ENCODE measurements at regions not wholly inside any gene's neighbourhood (a gene's known extent, or its start where the extent isn't known, plus 50 kb on each side); places are given as distances from the start of the nearest gene placed in this dataset.

GRCh38 chr1:224861339-224861716 lies 68.1 kb upstream of the DNAH14 start:
- no peak overlapping the region for H3K4me3 ChIP-seq (ENCODE audit: control extremely low read depth in 1 of 5, extremely low read depth in 1 of 5, insufficient read depth in 1 of 5, low read depth in 2 of 5, low read length in 4 of 5)
- no peak overlapping the region for H2AFZ ChIP-seq (ENCODE audit: insufficient read depth, low read depth, low read length, poor library complexity, severe bottlenecking)
- peaks cover 5% of the 10 kb centered on the region for H3K9me3 Mint-ChIP-seq (ENCODE audit: insufficient read depth)
- H3K4me1 ChIP-seq (ENCODE audit: control insufficient read depth in 2 of 2, insufficient read depth in 2 of 2, low read length in 2 of 2) = no peaks in the 10 kb centered on the region
- no peak for ATAC-seq (ENCODE audit: low read depth)
- WGBS (ENCODE audit: insufficient coverage) = 92% methylated on average over 2 of the region's 4 CpGs
- ChIA-PET POLR2A (no interaction called here), CTCF (interaction anchor here (1.4 kb wide), 1 partner anchor 10 kb away, joined by 3 read pairs; no protein-coding TSS in a partner anchor)
- no peaks in the 10 kb centered on the region for H3K4me1 Mint-ChIP-seq
- H3K9ac ChIP-seq (ENCODE audit: low read length) = no peak overlapping the region
- H3K27ac ChIP-seq (ENCODE audit: low read length in 2 of 2) = no peak overlapping the region
- intact Hi-C loops (cut with micrococcal nuclease) = no loop called here
- H3K36me3 ChIP-seq (replicated peaks in 1 of 2; ENCODE audit: control extremely low read depth in 1 of 2, control insufficient read depth in 1 of 2, extremely low read depth in 1 of 2, insufficient read depth in 2 of 2, low read length in 1 of 2) = no peaks in the 10 kb centered on the region
- H3K27me3 ChIP-seq (replicated peaks in 1 of 4; ENCODE audit: control extremely low read depth in 1 of 4, control insufficient read depth in 3 of 4, insufficient read depth in 4 of 4, low read length in 3 of 4) = no peaks in the 10 kb centered on the region
- H3K9me3 ChIP-seq (ENCODE audit: control extremely low read depth in 1 of 3, control insufficient read depth in 2 of 3, insufficient read depth in 1 of 3, low read length in 2 of 3) = peaks cover 0 to 5% (median 5%) of the 10 kb centered on the region in 3 donors
- TF ChIP-seq EZH2 (IDR thresholded peaks at IDR 0.05; ENCODE audit: borderline replicate concordance, insufficient read depth, low read depth, low read length, poor library complexity, severe bottlenecking) (no peak), CTCF (IDR thresholded peaks at IDR 0.05) (no peak)
- no peak overlapping the region for H3K4me2 ChIP-seq (replicated peaks; ENCODE audit: low read depth, low read length, poor library complexity, severe bottlenecking)
- H3K27me3 Mint-ChIP-seq = peaks cover 5% of the 10 kb centered on the region
- no peaks in the 10 kb centered on the region for H4K20me1 ChIP-seq (ENCODE audit: control insufficient read depth, insufficient read depth, low read length, poor library complexity, severe bottlenecking)
- no peak overlapping the region for H3K4me3 Mint-ChIP-seq
- H3K79me2 ChIP-seq (ENCODE audit: control insufficient read depth, insufficient read depth, low read length) = no peaks in the 10 kb centered on the region
- no peak overlapping the region for H3K27ac Mint-ChIP-seq
- no peak for DNase-seq

- DNase-seq = no peak
- Histone ChIP-seq H3K4me3 (ENCODE audit: control extremely low read depth in 1 of 5, extremely low read depth in 1 of 5, insufficient read depth in 1 of 5, low read depth in 2 of 5, low read length in 4 of 5) (no peak overlapping the region), H3K9ac (ENCODE audit: low read length) (no peak overlapping the region), H3K4me2 (replicated peaks; ENCODE audit: low read depth, low read length, poor library complexity, severe bottlenecking) (no peak overlapping the region), H3K27me3 (replicated peaks in 1 of 4; ENCODE audit: control extremely low read depth in 1 of 4, control insufficient read depth in 3 of 4, insufficient read depth in 4 of 4, low read length in 3 of 4) (no peaks in the 10 kb centered on the region), H3K27ac (ENCODE audit: low read length in 2 of 2) (no peak overlapping the region), H2AFZ (ENCODE audit: insufficient read depth, low read depth, low read length, poor library complexity, severe bottlenecking) (no peak overlapping the region), H4K20me1 (ENCODE audit: control insufficient read depth, insufficient read depth, low read length, poor library complexity, severe bottlenecking) (no peaks in the 10 kb centered on the region), H3K79me2 (ENCODE audit: control insufficient read depth, insufficient read depth, low read length) (no peaks in the 10 kb centered on the region), H3K9me3 (ENCODE audit: control extremely low read depth in 1 of 3, control insufficient read depth in 2 of 3, insufficient read depth in 1 of 3, low read length in 2 of 3) (peaks cover 0 to 5% (median 5%) of the 10 kb centered on the region in 3 donors), H3K4me1 (ENCODE audit: control insufficient read depth in 2 of 2, insufficient read depth in 2 of 2, low read length in 2 of 2) (no peaks in the 10 kb centered on the region), H3K36me3 (replicated peaks in 1 of 2; ENCODE audit: control extremely low read depth in 1 of 2, control insufficient read depth in 1 of 2, extremely low read depth in 1 of 2, insufficient read depth in 2 of 2, low read length in 1 of 2) (no peaks in the 10 kb centered on the region)
- no peaks in the 10 kb centered on the region for H3K4me1 Mint-ChIP-seq
- CTCF ChIA-PET = no interaction called here
- H3K9me3 Mint-ChIP-seq (ENCODE audit: insufficient read depth) = peaks cover 10% of the 10 kb centered on the region
- ATAC-seq (ENCODE audit: low read depth) = no peak
- TF ChIP-seq CTCF (IDR thresholded peaks at IDR 0.05) (no peak), EZH2 (IDR thresholded peaks at IDR 0.05; ENCODE audit: borderline replicate concordance, insufficient read depth, low read depth, low read length, poor library complexity, severe bottlenecking) (no peak)
- intact Hi-C loops (cut with micrococcal nuclease) = no loop called here
- H3K4me3 Mint-ChIP-seq = no peak overlapping the region
- POLR2A ChIA-PET = no interaction called here
- WGBS (ENCODE audit: insufficient coverage) = 60% methylated on average over 1 of the region's 2 CpGs
- H3K27ac Mint-ChIP-seq = no peak overlapping the region
- H3K27me3 Mint-ChIP-seq = peaks cover 4% of the 10 kb centered on the region
These were observed 66.0 kb upstream of the DNAH14 start for GRCh38 chr1:224863486-224863885.

Measured in B cell (primary cell).